Femur (tissue), 1 donor: ENCODE measurements at regions not wholly inside any gene's neighbourhood (a gene's known extent, or its start where the extent isn't known, plus 50 kb on each side); places are given as distances from the start of the nearest gene placed in this dataset.
"Not testable (repeated sequence)": the region's sequence is repeated elsewhere in the genome, so short reads cannot be mapped to it uniquely, and the experiment has no call there.

Experiments
- DNase-seq: peaks from one replicate; pipeline ENCODE4 v3.0.0-alpha.2; 2017

DNA sequence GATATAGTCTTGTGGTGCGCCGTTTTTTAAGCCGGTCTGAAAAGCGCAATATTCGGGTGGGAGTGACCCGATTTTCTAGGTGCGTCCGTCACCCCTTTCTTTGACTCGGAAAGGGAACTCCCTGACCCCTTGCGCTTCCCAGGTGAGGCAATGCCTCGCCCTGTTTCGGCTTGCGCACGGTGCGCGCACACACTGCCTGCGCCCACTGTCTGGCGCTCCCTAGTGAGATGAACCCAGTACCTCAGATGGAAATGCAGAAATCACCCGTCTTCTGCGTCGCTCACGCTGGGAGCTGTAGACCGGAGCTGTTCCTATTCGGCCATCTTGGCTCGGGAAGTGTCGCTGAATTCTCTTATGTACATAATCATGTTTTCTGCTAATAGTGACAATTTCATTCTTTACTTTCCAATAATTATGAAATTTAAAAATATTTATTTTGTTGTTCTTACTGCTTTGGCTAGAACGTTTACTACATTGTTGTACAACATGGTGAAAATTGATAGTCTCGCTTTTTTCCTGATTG lies 61.2 kb upstream of the MINDY3 start:
- not testable (repeated sequence) for DNase-seq

DNA sequence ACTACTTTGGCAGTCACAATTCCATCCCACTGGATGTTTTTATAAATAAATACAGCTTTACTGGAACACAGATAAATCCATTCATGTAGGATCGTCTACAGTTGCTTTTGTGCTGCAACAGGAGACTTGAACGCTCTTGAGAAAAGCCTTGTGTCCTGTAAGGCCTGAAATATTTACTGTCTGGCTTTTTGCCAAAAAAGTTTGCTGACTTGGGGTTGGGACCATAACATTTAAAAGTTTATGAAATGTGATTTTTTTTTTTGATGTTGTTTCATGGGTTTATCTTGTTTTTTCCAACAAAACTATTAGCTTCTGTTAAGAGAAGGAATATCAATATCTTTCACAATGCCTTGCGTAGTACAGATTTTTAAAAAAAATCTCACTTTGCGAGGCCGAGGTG lies 71.1 kb upstream of the MINDY3 start:
- DNase-seq = no peak

DNA sequence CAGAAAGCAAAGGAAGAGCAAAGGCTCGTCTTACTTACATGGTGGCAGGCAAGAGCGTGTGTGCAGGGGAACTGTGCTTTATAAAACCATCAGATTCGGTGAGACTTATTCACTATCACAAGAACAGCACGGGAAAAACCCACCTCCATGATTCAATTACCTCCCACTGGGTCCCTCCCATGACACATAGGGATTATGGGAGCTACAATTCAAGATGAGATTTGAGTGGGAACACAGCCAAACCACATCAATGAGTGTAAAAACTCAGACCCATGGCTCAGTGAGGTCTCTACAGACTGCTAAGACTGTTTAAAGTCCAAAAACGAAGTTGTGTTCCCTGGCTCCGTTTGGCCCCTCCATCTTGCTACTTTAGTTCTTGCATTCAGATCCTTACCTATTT lies 79.2 kb upstream of the MINDY3 start:
- DNase-seq = not testable (repeated sequence)

DNA sequence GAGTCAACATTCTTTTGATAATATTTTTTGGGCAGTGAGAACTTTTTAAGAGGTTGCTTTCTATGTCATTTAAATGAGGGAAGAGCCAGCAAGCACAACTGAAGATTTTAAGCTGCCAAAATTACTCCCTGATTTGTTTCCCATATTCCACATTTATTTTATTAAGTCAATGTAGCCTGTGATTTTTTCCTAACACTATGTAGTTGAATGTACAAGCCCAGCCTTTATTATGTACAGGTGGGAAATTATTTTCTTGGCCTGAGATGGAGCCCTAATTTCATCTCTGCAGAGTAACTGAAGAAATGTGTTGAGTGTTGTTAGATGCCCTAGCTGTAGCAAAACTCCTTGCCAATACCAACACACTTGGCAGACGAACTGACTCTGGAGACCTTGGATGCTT lies 83.1 kb upstream of the MINDY3 start:
- no peak for DNase-seq

DNA sequence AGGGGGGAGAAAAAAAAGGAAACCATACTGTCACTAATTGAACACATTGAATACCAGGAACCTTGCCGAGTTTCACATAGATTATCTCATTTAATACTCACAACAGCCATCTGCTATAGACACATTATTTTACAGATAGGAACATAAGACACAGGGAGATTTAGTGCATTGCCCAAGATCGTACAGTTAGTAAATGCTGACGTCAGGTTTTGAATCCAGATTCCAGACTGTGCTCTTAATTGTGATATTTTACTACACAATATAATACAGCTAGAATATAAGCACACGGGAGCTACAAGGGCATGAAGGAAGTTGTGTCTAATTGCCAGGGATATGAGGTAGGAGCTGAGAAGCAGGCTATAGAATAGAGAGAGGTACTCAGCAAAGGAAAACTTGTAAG lies 93.9 kb upstream of the MINDY3 start:
- DNase-seq = no peak

DNA sequence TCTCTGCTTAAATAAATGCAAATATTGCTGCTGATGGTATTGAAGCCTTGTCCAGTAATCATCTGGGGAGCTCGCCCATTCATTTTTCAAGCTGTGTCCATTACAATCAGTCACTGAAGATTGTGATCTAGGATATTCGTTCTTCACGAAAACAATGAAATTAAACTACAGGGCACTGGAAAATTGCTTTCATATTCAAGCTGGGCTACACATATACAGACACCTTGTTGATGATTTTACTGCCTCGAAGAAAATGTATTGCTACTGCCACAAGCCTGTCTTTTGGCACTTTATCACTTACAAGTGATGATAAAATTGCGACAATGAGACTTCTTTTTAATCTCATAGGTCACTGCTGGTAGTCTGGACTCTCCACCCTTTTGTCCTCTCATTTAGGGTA lies 100.0 kb upstream of the MINDY3 start:
- DNase-seq = no peak

DNA sequence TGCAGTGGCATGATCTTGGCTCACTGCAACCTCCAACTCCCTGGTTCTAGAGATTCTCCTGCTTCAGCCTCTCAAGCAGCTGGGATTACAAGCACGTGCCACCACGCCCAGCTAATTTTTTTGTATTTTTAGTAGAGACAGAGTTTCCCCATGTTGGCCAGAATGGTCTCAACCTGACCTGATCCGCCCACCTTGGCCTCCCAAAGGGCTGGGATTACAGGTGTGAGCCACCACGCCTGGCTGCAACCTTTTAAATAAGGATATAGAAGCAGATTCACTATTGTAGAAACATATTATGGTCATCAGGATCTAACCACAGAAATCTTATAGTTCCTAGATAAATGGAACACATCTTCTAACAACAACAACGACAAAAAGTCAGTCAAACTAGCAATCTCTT lies 112.4 kb upstream of the MINDY3 start:
- DNase-seq = not testable (repeated sequence)

DNA sequence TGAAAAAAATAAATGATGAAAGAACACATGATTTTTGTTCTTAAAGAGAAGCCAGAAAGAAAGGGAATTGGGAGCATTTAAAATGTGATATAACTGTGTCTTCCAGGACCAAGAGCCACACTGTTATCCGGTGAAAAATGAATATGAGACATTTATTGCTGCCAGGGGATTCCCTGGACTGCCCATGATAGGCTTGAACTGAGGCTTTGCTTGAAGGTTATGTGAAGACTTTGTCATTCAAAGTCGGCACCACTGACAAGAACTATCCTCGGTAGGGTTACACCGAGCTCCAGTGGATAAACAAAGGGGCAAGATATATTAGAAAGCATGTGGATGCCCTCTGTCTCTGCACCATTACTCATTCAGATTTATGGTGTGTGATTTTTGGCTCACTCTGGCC lies 125.4 kb upstream of the MINDY3 start:
- no peak for DNase-seq

DNA sequence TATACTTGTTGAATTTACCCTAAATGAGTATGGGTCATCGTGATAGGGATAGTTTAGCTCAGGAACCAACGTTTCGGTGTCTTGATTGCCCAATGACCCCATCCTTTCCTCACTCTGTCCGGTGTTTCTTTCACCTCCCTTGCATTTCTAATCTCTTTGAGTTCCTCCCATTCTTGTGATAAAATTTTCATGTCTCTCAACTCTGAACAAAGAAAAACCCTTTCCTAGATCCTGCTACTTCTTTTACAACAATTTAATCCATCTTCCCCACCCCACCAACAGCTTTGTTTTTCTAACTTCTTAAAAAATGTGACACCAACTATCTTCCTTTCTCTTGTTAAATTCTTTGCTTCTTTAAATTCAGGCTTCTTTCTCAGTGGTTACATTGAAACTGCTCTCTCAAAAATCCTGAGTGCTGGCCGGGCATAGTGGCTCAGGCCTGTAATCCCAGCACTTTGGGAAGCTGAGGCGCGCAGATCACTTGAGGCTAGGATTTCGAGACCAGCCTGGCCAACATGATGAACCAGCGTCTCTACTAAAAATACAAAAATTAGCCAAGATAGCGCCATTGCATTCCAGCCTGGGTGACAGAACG lies 130.3 kb upstream of the MINDY3 start:
- DNase-seq = no peak

DNA sequence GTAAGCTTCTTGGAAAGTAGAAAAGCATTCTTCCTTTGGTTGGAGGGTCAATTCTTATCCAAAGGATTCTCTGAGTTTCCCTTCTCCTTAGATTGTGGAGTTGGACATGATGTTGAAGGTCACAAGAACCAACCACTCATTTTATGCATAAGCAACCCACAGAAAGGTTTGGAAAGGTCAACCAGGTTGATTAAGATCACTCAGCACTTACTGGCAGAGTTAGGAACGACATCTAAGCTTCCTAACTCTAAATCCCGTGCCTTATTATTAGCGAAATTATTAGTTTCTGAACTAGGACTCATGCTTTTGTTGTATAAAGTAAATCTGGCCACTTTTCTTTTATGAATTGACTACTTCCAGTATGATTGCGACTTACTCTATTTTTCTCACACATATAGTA lies 137.0 kb upstream of the MINDY3 start:
- DNase-seq = no peak

DNA sequence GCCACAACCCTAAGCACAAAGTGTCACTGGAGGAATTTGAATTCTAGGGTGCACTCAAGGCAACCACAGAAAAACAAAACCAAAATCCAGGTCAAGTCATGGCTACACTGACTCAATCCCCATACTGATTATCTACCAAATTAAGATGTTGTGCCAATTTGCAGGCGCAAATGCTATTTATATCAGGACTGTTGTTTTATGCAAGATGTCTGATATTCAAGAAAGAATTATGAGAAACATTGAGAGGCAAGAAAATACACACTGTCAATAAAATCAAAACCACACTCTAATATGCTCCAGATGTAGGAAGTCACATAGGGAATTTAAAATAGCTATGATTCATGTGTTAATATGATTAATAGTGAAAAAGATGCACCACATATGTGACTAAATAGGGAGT lies 141.3 kb upstream of the MINDY3 start:
- no peak for DNase-seq

DNA sequence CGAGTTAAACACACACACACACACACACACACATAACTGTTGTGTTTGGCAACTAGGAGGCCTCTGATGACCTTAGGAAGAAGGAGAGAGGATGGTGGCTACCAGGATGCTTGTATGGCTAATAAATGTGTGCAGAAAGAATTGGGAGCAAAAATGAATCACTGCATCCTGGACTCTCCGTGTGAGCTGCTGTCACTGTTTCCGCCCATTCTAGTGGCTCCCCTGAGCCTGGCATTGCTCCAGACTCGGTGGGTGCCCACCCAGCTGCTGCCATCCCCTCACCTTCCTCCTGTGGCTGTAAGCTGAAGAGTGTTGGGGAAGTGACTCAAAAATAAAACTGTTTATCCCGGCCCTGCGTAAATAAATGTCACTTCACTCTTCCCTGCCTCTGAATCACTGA lies 149.5 kb upstream of the MINDY3 start:
- no peak for DNase-seq

DNA sequence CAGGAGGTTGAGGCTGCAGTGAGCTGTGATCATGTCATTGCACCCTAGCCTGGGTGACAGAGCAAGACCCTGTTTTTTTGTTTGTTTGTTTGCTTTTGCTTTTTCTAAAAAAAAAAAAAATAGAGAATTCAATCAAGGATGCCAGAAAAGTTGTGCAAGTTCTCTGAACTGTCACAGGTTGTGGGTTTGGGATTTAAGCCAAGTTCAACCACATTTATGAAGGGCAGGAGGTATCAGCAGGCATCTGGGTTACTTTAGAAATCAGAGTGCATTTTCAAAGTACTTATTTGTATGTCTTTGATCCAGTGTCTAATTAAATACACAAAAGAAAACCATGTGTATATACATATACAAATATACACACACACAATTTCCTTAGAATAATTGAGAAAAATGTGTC lies 151.2 kb upstream of the MINDY3 start:
- no peak for DNase-seq

DNA sequence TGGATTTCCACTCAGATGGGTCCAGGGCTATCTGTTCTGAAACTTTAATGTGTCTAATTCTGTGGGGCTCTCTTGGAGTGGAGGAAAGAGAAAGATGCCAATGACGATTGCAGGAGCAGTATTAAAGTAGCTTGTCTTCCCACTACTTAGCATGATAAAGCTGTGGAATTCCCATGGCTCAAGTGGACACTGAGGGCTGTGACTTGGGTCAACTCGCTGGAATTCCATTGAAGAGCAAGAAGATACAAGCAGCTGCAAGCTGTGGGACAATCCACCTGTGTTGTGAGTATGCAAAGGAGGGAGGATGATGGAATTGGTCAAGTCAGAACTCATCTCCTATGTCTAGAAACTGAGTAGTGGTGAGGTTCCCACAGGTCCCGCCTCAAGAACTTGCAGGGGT lies 154.2 kb upstream of the MINDY3 start:
- no peak for DNase-seq

DNA sequence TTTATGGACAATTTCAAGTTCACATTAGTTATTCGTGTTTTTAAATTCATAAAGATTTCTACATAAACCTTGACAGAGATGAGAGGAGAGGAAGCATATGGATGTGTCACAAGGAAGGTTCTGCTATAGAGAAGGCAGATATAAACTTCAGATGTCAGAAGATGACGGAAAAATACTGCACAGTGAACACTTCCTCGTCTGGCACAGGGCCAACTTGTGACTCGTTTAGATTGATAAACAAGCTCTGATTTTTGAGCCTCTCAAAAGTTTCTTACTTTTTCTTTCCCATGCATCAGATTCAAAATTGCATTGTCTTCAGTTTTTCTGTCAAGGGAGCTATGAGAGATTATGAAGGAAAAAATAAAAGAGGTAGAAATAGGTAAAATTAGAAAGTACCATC lies 156.4 kb upstream of the MINDY3 start:
- DNase-seq = no peak

DNA sequence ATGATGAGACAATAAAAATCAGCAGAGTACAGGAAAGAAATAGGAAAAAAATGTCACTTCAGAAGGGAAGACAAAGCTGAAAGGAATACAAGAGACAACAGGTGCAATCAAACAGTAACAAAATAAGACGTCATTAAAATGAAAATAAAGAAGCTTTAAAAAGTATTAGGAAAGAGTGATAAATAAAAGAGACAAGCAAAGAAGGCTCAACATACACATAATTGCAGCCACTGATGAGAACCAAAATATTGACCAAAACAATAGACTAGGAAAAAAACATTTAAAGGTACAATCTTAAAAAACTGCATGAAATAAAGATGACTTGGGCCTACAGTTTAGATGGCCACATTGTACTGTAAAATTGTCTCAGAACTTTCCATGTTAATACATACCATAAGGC lies 160.5 kb upstream of the MINDY3 start:
- DNase-seq = no peak

DNA sequence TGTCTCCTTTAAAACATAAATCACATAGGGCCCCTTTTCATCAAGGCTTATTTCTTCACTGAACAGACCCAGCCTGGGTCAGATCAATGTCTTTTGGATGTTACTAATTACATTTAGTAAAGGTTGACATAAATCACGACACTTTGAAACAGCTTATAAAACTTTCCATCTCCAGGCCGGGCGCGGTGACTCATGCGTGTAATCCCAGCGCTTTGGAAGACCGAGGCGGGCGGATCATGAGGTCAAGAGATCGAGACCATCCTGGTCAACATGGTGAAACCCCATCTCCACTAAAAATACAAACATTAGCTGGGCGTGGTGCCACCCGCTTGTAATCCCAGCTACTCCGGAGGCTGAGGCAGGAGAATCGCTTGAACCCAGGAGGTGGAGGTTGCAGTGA lies 166.5 kb upstream of the MINDY3 start:
- DNase-seq = not testable (repeated sequence)

DNA sequence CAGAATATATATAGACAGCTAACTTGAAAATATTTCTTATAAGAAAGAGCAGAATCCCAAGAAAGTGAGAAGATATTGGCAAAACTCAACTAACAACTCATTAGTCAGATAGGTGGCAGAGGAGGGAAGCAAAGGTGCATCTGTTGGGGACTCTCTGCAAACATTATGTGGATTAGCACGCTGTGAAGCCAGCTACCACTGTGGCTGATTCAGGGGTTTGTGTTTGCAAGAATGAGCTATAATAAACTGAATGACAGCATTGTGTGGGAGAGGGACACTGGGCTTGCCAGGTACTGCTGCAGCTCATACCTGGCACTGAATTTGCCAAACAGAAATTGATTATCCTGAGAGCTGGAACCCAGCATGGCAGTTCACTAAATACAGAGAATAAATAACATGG lies 170.3 kb upstream of the MINDY3 start:
- DNase-seq = no peak

DNA sequence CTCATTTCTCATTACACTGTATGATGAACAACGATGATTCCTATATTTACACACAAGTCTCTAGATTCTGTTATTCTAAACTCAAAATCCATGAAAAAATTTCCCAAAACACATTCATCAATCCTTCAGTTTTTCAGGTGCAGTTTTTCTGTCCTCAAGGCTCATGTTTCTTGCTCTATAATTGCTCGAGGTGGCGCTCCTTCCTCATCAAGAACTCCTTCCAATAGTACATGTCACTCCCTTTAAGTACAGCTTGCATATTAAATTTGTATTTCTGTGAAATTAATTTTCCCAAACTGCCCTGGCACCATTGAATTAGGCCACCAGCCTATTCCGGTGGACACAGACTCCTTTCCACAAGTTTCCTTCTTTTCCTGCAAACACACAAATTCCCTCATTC lies 188.7 kb upstream of the MINDY3 start:
- DNase-seq = no peak

DNA sequence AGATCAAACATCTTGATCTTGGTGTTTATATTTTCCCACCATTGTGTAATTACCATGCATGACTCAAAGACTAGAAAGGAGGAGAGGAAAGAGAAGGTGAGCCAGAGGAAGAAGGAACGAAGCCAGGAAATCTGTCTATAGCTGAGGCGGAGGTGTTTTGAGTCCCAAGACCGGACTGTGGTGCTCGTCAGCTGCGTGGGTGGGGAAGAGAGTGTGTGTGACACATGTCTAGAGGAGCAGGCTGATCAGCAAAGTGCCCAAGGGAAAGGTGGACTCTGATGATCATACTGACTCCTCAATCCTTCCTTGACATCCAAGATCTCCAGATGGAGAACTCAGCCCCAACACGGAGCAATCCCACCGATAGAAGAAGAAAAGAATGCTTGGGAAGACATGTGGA lies 189.5 kb upstream of the MINDY3 start:
- no peak for DNase-seq

DNA sequence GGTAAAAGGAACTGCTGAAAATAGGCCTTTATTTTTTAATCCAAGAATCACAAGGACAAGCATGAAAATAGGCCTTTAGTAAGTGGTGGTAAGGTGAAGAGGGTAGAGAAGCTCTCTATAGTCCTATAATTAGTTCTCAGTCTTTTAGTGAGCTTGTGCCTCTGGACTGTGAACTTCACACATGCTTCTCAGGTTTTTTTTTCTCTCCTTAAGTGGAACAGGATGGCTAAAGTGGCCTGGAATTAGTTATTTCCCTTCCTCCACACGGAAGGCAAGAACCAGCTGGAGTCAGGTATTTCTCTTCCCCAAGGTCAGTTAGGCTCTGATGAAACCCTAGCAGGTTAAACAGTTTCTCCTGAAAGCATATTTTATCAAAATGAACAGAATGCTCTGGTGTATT lies 203.0 kb upstream of the MINDY3 start:
- DNase-seq = no peak

DNA sequence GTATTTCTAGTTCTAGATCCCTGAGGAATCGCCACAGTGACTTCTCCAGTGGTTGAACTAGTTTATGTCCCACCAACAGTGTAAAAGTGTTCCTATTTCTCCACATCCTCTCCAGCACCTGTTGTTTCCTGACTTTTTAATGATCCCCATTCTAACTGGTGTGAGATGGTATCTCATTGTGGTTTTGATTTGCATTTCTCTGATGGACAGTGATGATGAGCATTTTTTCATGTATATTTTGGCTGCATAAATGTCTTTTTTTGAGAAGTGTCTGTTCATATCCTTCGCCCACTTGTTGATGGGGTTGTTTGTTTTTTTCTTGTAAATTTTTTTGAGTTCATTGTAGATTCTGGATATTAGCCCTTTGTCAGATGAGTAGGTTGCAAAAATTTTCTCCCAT lies 223.2 kb upstream of the MINDY3 start:
- DNase-seq = not testable (repeated sequence)

DNA sequence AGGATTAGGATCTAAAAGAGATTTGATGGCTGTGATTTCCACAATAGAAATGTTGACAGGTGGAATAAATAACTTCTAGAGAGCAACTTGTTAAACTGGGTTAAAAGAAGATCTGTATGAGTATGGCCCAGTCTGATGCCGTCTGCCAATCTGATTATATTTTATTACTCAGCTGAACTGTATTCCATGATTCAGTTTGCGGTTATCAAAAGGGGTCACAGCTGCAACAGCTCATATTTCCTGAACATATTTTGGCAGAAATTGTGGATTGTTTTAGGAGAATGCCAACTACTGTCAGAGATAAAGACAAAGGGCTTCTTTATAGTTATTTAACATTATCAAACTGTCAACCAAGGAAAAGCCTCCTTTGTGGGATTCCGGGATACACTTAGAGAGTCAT lies 244.8 kb upstream of the MINDY3 start:
- DNase-seq = no peak

DNA sequence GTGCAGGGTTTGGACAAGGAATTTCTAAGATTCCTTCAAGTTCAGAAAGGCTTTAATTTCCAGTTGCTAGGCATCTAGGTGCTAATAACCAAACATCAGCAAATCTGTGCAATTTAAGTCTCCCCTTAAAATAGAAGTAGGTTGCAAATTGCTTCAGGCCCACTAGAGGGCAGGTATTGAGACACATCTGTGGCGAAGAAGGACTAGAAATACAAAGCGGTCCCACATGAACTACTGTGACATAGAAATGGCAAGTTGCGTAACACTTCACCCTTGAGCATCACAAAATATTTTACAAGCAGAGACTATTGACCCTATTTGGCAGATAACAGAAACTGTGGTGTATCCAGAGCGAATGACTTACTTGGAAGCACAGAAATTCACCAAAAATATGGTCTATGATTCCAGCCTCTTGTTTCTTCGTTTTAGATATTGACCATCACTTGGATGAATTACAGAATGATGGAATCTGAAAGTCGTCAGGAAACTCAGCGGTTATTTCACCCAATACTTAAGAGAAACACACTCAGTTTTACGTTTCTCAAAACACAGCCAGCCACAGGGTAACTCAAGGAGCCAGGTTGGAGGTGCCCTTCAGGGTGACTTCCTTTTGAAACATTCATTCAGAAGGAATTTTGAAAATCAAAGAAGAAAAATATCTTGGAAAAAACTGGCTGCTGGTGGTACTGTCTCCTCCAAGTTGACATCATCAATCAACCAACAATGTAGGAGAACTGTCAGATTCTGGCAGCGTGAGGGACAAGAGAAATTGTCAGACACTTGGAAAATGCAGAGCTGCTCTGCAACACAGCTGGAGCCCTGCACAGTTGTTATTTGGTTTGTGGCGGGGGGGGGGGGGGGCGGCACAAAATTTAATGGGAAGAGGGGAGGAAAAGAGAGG lies 256.3 kb upstream of the MINDY3 start:
- no peak for DNase-seq

DNA sequence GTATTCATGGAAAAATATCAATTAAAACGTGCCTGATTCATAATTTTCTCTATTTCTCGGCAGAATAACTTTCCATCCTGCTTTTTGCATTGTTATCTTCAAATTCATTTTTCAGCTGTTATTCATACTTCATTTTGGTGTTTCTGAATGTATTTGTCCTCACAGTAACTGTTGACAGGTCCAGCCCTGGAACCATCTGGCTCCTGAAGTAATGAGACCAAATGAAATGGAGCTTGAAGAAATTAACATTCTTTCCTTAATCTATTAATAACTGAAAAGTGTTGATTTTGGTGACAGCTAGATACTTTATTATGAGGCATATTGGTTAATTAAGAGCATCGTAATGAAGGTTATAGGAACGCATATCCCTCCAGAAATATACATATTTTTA lies 257.0 kb upstream of the MINDY3 start:
- DNase-seq = no peak
